ENCODE measurements at regions not wholly inside any gene's neighbourhood (a gene's known extent, or its start where the extent isn't known, plus 50 kb on each side); places are given as distances from the start of the nearest gene placed in this dataset.

DNA sequence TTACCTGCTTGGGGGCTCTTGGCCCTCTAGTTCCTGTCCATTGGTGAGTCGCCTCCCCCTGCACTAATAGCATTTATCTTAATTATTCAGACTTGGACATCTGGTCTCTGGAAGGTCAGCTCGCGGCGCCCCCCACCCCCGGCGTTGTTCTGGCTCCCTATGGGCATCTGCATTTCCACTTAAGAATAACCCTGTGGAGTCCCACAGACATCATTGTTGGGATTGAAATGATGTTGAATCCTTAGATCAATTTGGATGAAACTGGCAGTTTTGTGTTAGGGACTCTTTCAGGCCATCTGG is 313.8 kb upstream of the HS6ST1 start:
- TF ChIP-seq NFYB (CRISPR knock-in tag; conservative IDR thresholded peaks at IDR 0.05; ENCODE audit: low read depth) (no peak), TEAD4 (CRISPR knock-in tag; IDR thresholded peaks at IDR 0.05) (no peak), NR1H2 (CRISPR knock-in tag; IDR thresholded peaks at IDR 0.05) (no peak), GTF2I (CRISPR knock-in tag; conservative IDR thresholded peaks at IDR 0.05) (no peak)
- TF ChIP-seq, protein P1, sequence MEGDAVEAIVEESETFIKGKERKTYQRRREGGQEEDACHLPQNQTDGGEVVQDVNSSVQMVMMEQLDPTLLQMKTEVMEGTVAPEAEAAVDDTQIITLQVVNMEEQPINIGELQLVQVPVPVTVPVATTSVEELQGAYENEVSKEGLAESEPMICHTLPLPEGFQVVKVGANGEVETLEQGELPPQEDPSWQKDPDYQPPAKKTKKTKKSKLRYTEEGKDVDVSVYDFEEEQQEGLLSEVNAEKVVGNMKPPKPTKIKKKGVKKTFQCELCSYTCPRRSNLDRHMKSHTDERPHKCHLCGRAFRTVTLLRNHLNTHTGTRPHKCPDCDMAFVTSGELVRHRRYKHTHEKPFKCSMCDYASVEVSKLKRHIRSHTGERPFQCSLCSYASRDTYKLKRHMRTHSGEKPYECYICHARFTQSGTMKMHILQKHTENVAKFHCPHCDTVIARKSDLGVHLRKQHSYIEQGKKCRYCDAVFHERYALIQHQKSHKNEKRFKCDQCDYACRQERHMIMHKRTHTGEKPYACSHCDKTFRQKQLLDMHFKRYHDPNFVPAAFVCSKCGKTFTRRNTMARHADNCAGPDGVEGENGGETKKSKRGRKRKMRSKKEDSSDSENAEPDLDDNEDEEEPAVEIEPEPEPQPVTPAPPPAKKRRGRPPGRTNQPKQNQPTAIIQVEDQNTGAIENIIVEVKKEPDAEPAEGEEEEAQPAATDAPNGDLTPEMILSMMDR (IDR thresholded peaks at IDR 0.05): no peak
- TF ChIP-seq, protein P2, sequence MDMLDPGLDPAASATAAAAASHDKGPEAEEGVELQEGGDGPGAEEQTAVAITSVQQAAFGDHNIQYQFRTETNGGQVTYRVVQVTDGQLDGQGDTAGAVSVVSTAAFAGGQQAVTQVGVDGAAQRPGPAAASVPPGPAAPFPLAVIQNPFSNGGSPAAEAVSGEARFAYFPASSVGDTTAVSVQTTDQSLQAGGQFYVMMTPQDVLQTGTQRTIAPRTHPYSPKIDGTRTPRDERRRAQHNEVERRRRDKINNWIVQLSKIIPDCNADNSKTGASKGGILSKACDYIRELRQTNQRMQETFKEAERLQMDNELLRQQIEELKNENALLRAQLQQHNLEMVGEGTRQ (CRISPR knock-in tag; IDR thresholded peaks at IDR 0.05): no peak
